ENCODE measurements at regions not wholly inside any gene's neighbourhood (a gene's known extent, or its start where the extent isn't known, plus 50 kb on each side); places are given as distances from the start of the nearest gene placed in this dataset.
"Not testable (repeated sequence)": the region's sequence is repeated elsewhere in the genome, so short reads cannot be mapped to it uniquely, and the experiment has no call there.

- Mint-ChIP-seq H3K4me1 (ENCODE audit: low read depth) (no peaks in the 10 kb centered on the region), H3K27ac (no peak overlapping the region), H3K36me3 (ENCODE audit: low read depth) (no peaks in the 10 kb centered on the region), H3K4me3 (no peak overlapping the region), H3K9me3 (no peaks in the 10 kb centered on the region), H3K27me3 (ENCODE audit: low read depth) (peaks cover 27% of the 10 kb centered on the region)
These were observed 58.0 kb upstream of the FBXO11 start for GRCh38 chr2:47964277-47964676.

- peaks cover 24% of the 10 kb centered on the region for H3K27me3 Mint-ChIP-seq (ENCODE audit: low read depth)
- no peaks in the 10 kb centered on the region for H3K9me3 Mint-ChIP-seq
- no peaks in the 10 kb centered on the region for H3K4me1 Mint-ChIP-seq (ENCODE audit: low read depth)
- no peaks in the 10 kb centered on the region for H3K36me3 Mint-ChIP-seq (ENCODE audit: low read depth)
- no peak overlapping the region for H3K27ac Mint-ChIP-seq
- H3K4me3 Mint-ChIP-seq, result no peak overlapping the region
These were observed 58.6 kb upstream of the FBXO11 start for GRCh38 chr2:47964722-47965434.

GRCh38 chr2:47976728-47977127 is 70.4 kb upstream of the FBXO11 start:
- not testable (repeated sequence) for H3K4me1 Mint-ChIP-seq (ENCODE audit: low read depth); H3K27me3 Mint-ChIP-seq (ENCODE audit: low read depth); H3K4me3 Mint-ChIP-seq; H3K27ac Mint-ChIP-seq; H3K36me3 Mint-ChIP-seq (ENCODE audit: low read depth); H3K9me3 Mint-ChIP-seq

GRCh38 chr2:47984041-47984440 is 77.7 kb upstream of the FBXO11 start:
- H3K9me3 Mint-ChIP-seq, result no peaks in the 10 kb centered on the region
- H3K4me1 Mint-ChIP-seq (ENCODE audit: low read depth), result peaks cover 3% of the 10 kb centered on the region

DNA sequence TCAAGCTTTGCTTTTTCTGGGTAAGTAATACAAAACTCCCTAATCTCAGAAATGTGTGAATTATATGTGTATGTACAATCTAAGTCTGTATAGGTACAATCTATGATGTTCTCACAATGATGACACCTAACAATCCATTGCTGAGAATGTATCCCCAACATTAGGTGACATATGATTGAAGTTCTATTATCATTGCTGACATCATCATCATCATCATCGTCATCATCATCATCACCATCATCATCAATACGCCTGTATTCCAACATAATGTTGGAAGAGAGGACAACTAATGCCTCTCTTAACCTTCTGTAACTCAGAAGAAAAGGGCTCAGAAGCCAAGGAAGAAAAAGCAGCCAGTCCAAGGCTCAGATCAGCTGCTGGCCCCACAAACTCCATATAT is 84.2 kb upstream of the FBXO11 start:
- H3K27ac Mint-ChIP-seq, result no peak overlapping the region
- H3K4me3 Mint-ChIP-seq, result no peak overlapping the region
- peaks cover 2% of the 10 kb centered on the region for H3K4me1 Mint-ChIP-seq (ENCODE audit: low read depth)
- no peaks in the 10 kb centered on the region for H3K9me3 Mint-ChIP-seq
- H3K27me3 Mint-ChIP-seq (ENCODE audit: low read depth), result peaks cover 4% of the 10 kb centered on the region
- no peaks in the 10 kb centered on the region for H3K36me3 Mint-ChIP-seq (ENCODE audit: low read depth)

More at GRCh38 chr2:47984041-47984440, 77.7 kb upstream of the FBXO11 start:
- Mint-ChIP-seq H3K27me3 (ENCODE audit: low read depth) (peaks cover 4% of the 10 kb centered on the region), H3K36me3 (ENCODE audit: low read depth) (no peaks in the 10 kb centered on the region), H3K27ac (no peak overlapping the region), H3K4me3 (no peak overlapping the region)

GRCh38 chr2:47992671-47993070 is 86.4 kb upstream of the FBXO11 start:
- H3K27ac Mint-ChIP-seq, result no peak overlapping the region
- no peaks in the 10 kb centered on the region for H3K27me3 Mint-ChIP-seq (ENCODE audit: low read depth)
- no peaks in the 10 kb centered on the region for H3K36me3 Mint-ChIP-seq (ENCODE audit: low read depth)
- peaks cover 2% of the 10 kb centered on the region for H3K4me1 Mint-ChIP-seq (ENCODE audit: low read depth)
- H3K9me3 Mint-ChIP-seq, result no peaks in the 10 kb centered on the region
- no peak overlapping the region for H3K4me3 Mint-ChIP-seq

DNA sequence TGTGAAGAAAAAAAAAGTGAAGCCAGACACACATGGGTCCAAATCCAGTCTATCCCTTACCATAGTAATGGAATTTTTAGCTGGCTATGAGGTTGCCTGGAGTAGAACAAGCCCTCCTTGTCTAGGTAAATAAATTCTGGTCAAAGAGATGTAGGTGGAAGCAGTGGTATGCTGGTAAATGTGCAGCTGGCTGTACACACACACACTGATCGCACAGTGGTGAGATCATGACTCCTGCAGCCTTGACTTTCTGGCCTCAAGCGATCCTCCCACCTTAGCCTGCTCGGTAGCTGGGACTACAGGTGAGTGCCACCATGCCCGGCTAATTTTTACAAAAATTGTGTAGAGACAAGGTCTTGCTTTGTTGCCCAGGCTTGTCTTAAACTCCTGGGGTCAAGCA is 90.5 kb upstream of the FBXO11 start:
- Mint-ChIP-seq H3K36me3 (ENCODE audit: low read depth) (no peaks in the 10 kb centered on the region), H3K4me1 (ENCODE audit: low read depth) (peaks cover 2% of the 10 kb centered on the region), H3K27me3 (ENCODE audit: low read depth) (no peaks in the 10 kb centered on the region), H3K4me3 (no peak overlapping the region), H3K27ac (no peak overlapping the region), H3K9me3 (no peaks in the 10 kb centered on the region)

DNA sequence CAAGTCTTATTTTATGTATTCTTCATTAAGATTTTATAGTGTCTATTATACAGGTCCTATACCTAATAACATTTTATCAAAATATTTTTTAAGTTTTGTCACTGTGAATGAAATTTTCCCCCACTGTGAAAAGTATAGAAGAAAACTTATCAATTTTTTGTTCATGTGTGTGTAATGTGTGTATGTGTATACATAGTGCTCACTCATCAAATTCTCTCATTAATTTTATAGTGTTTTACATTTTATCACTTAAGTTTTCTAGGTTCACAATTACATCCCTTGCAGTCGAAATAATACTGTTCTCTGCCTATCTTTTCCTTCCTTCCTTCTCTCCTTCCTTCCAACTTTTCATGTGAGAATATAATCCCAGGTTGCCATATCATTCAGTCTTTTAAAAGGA is 93.2 kb upstream of the FBXO11 start:
- Mint-ChIP-seq H3K4me3 (no peak overlapping the region), H3K27me3 (ENCODE audit: low read depth) (no peaks in the 10 kb centered on the region), H3K27ac (no peak overlapping the region), H3K36me3 (ENCODE audit: low read depth) (no peaks in the 10 kb centered on the region), H3K9me3 (no peaks in the 10 kb centered on the region), H3K4me1 (ENCODE audit: low read depth) (no peaks in the 10 kb centered on the region)

GRCh38 chr2:48001498-48001897 is 95.2 kb upstream of the FBXO11 start:
- H3K27me3 Mint-ChIP-seq (ENCODE audit: low read depth), result no peaks in the 10 kb centered on the region
- H3K27ac Mint-ChIP-seq, result no peak overlapping the region
- H3K36me3 Mint-ChIP-seq (ENCODE audit: low read depth), result no peaks in the 10 kb centered on the region
- no peak overlapping the region for H3K4me3 Mint-ChIP-seq
- H3K9me3 Mint-ChIP-seq, result no peaks in the 10 kb centered on the region
- no peaks in the 10 kb centered on the region for H3K4me1 Mint-ChIP-seq (ENCODE audit: low read depth)

DNA sequence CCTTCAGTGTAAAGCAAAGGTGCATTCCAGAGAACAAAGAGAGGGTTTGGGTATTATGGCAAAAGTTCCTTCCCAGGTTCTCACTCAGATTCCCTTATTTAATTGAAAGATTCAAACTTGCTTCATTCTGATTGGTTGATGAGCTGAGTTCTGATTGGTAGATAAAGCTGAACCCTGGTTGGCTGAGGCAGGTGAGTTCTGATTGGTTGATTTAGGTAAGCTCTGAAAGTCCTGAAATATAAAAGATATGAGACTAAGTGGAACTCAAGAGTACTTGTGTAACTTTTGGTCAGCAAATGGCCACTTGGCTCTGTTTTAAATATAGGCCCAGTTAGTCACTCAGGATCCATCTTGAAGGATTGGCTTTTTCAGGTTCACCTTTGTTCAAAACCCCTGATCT is 99.8 kb upstream of the FBXO11 start:
- no peaks in the 10 kb centered on the region for H3K4me1 Mint-ChIP-seq (ENCODE audit: low read depth)
- no peak overlapping the region for H3K27ac Mint-ChIP-seq
- H3K4me3 Mint-ChIP-seq, result no peak overlapping the region
- H3K36me3 Mint-ChIP-seq (ENCODE audit: low read depth), result no peaks in the 10 kb centered on the region
- H3K27me3 Mint-ChIP-seq (ENCODE audit: low read depth), result peaks cover 11% of the 10 kb centered on the region
- H3K9me3 Mint-ChIP-seq, result no peaks in the 10 kb centered on the region

DNA sequence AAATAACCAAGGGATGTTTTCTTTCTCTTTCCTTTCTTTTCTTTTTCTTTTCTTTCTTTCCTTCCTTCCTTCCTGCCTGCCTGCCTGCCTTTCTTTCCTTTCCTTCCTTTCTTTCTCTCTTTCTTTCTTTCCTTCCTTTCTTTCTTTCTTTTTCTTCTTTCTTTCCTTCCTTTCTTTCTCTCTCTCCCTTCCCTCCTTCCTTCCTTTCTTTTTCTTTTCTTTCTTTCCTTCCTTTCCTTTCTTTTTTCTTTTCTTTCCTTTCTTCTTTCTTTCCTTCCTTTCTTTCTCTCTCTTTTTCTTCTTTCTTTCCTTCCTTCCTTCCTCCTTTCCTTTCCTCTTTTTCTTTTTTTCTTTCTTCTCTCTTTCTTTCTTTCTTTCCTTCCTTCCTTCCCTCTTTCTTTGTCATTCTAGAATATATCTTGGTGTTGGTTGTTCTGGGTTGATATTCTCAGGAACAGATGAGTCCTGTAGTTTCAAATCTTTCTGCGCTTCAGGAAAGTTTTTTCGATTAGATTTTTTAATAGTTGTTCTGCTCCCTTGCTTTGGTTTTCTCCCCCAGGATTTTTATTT is 101.5 kb upstream of the FBXO11 start:
- H3K9me3 Mint-ChIP-seq, result no peaks in the 10 kb centered on the region
- no peak overlapping the region for H3K27ac Mint-ChIP-seq
- H3K36me3 Mint-ChIP-seq (ENCODE audit: low read depth), result no peaks in the 10 kb centered on the region

DNA sequence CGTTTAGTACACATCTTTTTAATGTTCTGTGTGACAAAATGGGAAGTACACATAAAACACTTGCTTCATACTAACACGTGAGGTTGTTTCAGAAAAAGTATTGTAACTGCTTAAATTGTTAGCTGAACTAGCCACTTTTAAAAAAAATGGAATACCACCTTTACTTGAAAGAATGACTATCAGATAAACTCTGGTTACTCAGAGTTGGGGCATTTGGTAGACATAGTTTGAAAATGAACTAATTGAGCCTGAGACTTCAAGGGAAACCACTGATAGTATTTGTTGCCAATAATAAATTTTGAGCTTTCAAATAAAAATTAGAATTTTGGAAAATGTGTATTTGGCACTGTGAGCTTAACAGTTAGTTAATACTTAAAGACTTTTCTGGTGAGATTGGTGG is 103.0 kb upstream of the FBXO11 start:
- H3K27me3 Mint-ChIP-seq (ENCODE audit: low read depth), result peaks cover 11% of the 10 kb centered on the region
- H3K9me3 Mint-ChIP-seq, result no peaks in the 10 kb centered on the region
- H3K36me3 Mint-ChIP-seq (ENCODE audit: low read depth), result no peaks in the 10 kb centered on the region
- no peak overlapping the region for H3K27ac Mint-ChIP-seq
- no peaks in the 10 kb centered on the region for H3K4me1 Mint-ChIP-seq (ENCODE audit: low read depth)
- H3K4me3 Mint-ChIP-seq, result no peak overlapping the region

More for the DNA sequence above, 101.5 kb upstream of the FBXO11 start:
- Mint-ChIP-seq H3K4me3 (no peak overlapping the region), H3K4me1 (ENCODE audit: low read depth) (no peaks in the 10 kb centered on the region), H3K27me3 (ENCODE audit: low read depth) (peaks cover 11% of the 10 kb centered on the region)

DNA sequence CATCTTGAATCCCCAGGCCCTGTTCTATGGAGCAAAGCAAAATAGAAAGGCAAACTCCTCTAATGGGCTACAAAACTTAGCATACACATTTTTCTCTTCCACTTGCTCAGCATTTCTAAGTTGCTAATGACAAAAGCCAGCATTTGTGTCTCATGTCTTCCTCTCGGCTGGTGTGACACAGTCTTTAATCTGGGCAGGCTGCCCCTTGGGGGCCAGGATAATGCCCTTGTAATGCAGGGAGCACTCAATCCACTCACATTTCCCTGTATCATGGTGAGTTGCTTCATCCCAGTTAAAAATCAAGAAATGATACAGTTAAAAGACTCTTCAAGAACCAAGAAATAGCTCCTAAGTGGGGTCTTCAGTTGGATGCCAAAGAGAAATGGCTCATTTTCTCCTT is 109.1 kb upstream of the FBXO11 start:
- H3K27me3 Mint-ChIP-seq (ENCODE audit: low read depth), result no peaks in the 10 kb centered on the region
- no peak overlapping the region for H3K27ac Mint-ChIP-seq
- no peaks in the 10 kb centered on the region for H3K36me3 Mint-ChIP-seq (ENCODE audit: low read depth)
- H3K4me3 Mint-ChIP-seq, result no peak overlapping the region
- no peaks in the 10 kb centered on the region for H3K4me1 Mint-ChIP-seq (ENCODE audit: low read depth)
- H3K9me3 Mint-ChIP-seq, result peaks cover 4% of the 10 kb centered on the region

DNA sequence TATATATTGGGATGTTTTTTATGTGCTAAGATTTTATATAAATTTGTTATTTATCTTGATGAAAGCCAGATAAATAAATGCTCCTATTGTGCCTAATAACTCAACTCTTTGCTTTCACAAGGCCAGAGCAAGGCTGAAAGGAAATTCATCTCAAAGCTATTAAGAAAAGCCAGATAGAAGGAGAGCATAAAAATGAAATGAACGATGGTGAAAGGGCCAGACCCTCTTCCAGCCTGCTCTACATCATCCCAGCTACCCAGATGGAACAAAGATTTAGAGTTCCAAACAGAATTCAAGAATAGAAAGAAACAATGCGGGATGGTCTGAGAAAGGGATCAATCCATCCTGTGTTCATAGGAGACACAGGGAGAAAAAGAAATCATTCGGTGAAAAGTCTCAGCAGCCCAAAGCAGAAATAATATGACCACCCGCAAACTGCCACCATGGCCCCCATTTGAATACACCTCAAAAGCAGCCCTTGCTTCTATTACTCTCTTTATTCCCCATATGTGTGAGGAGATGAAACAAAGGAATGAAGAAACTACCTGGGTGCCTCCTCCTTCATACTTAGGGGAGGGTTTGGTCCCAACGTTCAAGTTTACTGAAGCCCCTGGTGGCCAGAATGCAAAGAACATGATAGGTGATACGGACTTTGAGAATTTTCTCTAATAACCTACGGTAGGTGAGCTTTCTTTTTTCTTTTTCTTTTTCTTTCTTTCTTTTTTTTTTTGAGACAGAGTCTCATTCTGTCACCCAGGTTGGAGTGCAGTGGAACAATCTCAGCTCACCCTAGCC is 110.1 kb upstream of the FBXO11 start:
- Mint-ChIP-seq H3K4me3 (no peak overlapping the region), H3K27me3 (ENCODE audit: low read depth) (no peaks in the 10 kb centered on the region), H3K4me1 (ENCODE audit: low read depth) (no peaks in the 10 kb centered on the region), H3K9me3 (peaks cover 4% of the 10 kb centered on the region), H3K27ac (no peak overlapping the region), H3K36me3 (ENCODE audit: low read depth) (no peaks in the 10 kb centered on the region)

DNA sequence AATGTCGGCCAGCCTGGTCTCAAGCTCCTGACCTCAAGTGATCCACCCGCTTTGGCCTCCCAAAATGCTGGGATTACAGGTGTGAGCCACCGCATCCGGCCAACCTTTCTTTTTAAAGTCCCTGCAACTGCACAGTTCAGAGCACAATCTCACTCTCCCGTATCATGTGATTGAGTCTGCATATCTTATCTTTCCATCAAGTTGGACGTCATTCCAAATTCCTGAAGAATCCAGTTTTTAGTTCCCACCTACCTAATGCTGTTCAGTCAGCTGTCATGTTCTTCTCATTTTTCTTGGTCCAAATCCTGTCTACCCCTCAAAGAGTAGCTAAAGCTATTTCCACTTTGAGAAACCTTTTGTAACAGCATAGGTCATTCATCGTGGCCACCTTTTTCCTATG is 110.8 kb upstream of the FBXO11 start:
- H3K27ac Mint-ChIP-seq, result no peak overlapping the region
- no peak overlapping the region for H3K4me3 Mint-ChIP-seq
- no peaks in the 10 kb centered on the region for H3K36me3 Mint-ChIP-seq (ENCODE audit: low read depth)
- H3K4me1 Mint-ChIP-seq (ENCODE audit: low read depth), result no peaks in the 10 kb centered on the region
- no peaks in the 10 kb centered on the region for H3K27me3 Mint-ChIP-seq (ENCODE audit: low read depth)
- H3K9me3 Mint-ChIP-seq, result peaks cover 4% of the 10 kb centered on the region

Data from T-helper 1 cell treated with Interleukin-12 subunit alpha and Interleukin-12 subunit beta and Interleukin-4 antibody, amounts not matched to agents 30 μg/mL and 1 μg/mL, for 36 hours (primary cell).